ENCODE measurements at regions not wholly inside any gene's neighbourhood (a gene's known extent, or its start where the extent isn't known, plus 50 kb on each side); places are given as distances from the start of the nearest gene placed in this dataset.

DNA sequence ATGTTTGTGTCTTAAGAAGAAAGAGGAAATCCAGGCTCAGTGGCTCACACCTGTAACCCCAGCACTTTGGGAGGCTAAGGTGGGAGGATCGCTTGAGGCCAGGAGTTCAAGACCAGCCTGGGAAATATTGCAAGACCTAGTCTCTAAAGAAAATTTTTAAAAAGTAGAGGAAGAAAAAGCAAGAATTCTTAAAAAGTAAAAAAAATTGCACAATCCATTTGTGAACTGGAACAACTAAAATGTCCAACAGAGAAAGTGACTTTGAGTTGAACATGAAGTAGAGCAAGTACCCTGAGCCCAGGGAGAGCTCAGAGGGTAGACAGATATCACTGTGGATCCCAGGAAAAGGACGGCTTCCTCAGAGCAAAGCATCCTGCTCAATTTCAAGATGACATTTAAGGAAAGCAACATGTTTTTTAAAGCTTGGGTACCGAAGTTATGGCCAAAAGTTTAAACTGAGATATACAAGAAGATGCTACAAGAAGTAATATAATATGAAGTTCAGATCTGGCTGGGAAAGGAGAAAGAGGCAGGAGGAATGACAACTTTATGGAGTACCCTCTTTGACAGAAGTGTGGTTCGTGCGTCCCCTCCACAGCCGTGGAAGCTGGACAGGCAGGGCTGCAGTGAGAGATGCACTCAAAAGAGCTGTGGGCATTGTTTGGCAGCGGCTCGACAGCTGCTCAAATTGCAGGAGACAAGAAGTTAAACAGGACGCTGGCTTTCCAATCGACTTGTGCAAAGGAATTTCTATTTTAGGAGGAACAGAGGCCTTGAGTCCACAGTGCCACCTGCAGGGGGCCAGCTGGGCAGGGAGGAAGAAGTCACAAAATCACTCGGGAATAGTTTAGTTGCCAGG, 201.3 kb downstream of the JCAD start:
- DNase-seq (ENCODE audit: low spot score), result no peak

DNA sequence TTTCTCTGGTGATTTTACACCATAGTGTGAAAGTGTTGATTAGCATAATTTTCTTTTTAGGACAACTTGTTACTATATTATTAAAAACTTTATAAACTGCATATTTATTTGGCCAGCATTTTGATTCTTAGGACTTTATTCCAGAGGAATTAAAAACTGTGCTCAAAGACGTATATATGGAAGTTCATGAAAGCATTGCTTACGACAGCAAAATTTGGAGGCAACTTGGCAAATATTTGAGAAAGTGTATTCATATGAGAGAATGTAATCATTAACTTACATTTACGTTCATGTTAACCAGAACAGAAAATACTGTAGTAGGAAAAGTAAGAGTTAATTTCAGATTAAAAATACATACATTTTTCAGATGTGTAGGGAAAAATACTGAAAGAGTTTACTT, 203.1 kb downstream of the JCAD start:
- DNase-seq (ENCODE audit: low spot score), result no peak

DNA sequence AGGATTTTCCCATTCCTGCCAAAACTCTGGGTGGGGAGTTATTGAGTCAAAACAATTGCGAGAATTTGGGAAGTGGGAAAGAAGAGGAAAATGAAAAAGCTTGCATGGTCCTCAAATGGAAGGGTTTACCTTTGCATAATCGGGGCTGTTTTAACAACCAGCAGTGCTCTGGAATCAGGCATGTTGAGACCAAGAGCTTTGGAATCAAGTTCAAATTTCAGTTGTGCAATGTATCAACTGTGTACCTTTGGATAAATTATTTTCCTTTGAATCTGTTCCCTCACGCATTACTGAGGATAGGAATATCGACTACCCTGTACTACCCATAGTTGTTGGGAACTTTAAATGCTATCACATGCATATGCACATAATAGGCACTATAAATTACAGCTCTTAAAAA, 205.5 kb downstream of the JCAD start:
- DNase-seq (ENCODE audit: low spot score), result no peak

DNA sequence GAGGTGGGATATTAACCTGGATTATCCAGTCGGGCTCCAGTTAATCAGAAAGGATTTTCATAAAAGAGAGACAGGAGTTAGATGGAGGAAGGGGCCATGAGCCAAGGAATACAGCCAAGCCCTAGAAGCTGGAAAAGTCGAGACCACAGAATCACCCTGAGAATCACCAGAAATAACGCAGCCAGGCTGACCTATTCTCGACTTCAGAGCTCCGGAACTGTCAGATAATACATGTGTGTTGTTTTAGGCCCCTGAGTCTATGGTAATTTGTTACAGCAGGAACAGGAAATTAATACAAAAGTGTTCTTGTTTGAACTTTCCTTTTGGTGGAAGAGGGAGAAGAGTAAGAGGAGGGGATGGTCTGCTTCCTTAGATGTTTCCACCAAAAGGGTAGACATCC, 208.1 kb downstream of the JCAD start:
- no peak for DNase-seq (ENCODE audit: low spot score)

DNA sequence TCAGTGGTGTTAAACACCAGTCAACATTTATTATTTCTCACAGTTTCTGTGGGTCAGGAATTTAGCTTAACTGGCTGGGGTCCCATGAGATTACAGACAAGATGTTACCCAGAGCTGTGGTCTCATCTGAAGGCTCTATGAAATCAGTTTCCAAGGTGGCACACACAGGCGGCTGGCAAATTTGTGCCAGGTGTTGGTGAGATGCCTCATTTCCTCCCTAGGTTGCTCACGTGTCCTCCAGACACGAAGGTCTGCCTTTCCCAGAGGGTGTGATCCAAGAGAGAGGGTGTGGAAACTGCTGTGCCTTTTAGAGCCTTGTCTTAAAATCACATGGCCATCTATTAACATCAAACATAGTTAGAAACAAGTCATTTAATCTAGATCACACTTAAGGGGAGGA, 209.0 kb downstream of the JCAD start:
- DNase-seq (ENCODE audit: low spot score), result no peak

DNA sequence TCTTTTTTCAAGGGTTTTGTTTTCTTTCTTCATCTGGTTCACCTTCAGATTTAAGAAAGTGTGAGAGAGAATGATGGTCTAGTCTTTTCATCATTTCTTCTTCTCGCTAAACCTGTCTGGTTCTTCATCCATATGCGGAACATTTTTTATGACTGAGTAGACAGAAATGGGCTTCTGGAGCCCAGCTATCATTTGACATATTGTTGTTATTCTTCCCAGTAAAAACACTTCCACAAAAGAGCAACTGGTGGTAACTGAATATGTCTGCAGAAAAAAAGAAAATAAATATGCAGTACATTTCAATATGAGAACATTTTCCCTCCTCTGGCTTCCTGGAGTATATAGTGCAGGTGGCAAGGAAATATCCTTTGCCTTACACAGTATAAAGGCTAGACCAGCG, 209.5 kb downstream of the JCAD start:
- DNase-seq (ENCODE audit: low spot score), result no peak

DNA sequence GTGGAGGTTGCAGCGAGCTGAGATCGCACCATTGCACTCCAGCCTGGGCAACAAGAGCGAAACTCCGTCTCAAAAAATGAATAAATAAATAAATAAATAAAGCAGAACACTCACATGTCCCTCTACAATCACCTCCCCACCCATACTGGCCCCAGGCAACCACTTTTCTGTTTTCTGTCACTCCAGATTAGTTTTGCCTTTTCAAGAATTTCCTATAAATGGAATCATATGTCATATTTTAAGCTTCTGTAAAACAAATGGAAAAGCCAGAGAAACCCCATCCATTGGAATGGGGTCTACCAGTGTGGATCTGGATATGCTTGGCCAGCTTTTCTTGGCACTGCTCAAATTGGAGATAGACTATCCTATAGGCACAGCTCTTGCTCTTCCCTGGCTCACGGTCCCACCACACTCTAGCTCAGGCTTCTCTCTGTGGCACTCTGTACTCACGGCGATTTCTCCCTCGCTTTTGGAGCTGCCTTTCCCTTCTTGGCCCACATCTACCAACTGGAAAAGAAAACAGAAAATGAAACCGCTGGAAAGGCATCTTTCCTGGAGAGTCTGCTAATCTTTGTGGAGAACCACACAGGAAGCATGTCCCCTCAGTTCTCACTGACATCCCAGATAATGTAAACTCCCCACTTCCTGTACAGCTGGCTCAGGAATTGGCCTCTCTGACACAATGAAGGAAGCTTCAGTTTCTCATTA, 210.1 kb downstream of the JCAD start:
- no peak for DNase-seq (ENCODE audit: low spot score)

DNA sequence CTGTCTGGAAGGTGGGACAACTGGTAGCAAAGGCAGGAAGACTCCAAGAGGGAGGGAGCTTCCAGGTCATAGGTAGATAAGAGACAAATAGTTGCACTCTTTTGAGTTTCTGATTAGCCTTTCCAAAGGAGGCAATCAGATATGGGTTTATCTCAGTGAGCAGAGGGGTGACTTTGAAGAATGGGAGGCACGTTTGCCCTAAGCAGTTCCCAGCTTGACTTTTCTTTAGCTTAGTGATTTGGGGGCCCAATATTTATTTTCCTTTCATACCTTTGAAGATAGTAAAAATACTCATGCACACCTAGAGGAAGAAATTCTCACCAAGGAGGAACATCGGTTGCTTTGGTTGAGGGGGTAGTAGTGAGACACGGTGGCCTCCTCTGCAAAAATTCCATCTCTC, 212.1 kb upstream of the SVIL start:
- no peak for DNase-seq (ENCODE audit: low spot score)

DNA sequence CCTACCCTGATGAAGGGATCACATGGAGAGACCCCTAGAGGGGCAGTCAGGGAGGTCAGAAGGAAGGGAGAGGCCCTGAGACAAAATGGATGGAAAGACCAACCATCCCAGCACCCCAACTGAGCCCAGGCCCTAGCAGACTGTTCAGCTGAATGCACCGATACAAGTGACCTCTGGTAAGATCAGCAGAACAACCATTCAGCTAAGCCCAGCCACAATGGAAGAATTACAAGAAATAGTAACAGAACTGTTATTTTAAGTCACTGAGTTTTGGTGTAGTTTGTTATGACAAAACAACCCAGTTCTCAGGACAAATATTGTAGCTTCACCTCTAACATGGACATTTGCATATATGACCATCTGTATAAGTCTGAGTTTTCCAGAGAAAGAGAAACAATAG, 210.4 kb upstream of the SVIL start:
- no peak for DNase-seq (ENCODE audit: low spot score)

DNA sequence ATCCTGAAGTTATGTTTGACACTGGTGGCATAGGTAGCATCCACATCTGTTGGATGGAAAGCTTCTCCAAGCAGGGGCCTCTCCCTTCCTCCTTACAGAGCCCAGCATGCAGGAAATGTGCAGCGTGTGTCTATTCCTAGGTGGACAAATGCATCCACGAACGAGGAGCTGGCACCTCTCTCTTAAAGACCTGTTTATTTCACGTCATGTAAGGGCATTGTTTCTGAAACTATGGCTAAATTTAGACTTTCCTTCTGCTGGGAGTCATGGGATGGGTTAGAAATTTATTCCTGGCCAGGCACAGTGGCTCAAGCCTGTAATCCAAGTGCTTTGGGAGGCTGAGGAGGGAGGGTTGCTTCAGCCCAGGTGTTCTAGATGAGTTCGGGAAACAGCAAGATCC, 208.4 kb upstream of the SVIL start:
- DNase-seq (ENCODE audit: low spot score), result no peak

DNA sequence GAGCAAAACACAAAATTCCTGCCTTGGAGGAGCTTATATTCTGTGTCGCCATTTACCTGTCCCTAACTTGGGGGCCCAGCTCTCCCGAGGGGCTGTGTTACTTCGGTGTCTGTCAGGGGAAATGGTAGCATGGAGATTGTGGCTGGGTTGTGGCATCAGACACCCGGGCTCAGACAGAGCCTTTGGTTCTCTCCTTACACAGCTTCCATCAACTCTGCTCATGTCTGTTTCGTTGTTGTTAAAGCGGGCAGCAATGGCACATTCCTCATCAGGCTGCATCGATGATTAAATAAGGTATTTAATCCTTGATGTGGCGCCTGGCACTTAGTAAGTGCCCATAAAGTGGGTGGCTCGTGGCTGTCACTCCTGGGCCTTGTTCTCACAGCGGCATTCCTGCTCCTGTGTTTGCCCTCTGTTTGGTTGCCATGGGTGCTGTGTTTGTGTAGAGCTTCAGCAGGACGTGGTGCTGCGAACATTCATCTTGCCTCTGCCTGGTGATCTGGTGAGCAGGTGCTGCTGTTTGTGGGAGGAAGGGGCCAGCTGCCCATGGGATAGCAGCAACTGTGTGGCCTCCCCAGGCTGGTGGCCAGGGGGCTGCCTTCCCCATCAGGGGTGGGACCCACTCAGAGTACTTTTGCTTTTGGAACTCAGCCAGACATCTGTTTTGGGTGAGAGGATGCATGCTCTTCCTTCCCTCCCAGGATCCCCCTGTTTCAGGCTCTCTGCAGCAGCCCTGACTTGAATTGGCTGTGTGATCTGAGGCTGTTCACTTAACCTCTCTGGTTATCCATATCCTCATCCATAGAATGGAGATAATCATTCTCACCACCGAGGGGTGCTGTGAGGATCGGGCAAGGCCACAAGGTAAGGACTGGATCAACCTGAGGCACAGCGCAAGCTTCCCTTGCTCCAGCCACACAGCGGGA, 207.2 kb upstream of the SVIL start:
- DNase-seq (ENCODE audit: low spot score), result no peak

DNA sequence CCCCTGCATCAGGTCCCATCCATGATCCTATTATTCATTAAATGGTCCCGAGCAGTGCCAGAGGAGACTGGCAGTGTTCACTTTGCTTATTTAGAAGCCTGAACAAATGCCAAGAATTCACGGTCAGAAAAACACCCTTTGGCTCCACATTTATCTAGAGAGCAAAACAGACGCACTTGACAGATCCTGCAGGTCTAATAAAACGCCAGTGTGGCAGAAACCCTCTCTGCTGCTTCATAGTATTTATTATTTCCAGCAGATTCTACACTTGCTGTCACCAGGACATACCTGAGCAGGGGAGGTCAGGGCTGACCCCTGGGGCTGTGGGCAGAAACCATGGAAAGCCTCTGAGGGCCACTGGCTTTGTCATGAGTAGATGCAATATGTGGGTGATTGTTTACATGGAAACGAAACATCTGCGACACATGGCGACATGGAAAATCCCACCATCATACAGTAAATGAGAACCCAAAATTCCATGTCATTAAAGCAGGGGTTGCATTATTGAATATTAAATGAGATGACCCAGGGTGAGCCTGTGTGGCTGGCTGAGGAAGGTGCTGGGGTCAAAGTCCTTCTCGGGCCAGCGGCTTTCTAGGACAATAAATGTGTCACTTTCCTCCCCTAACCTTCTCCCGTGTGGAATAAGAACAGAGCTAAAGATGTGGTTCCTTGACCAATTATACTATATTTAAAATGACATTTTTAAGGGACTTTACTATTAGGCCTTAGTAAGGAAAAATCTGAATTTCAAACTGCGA, 205.9 kb upstream of the SVIL start:
- no peak for DNase-seq (ENCODE audit: low spot score)

DNA sequence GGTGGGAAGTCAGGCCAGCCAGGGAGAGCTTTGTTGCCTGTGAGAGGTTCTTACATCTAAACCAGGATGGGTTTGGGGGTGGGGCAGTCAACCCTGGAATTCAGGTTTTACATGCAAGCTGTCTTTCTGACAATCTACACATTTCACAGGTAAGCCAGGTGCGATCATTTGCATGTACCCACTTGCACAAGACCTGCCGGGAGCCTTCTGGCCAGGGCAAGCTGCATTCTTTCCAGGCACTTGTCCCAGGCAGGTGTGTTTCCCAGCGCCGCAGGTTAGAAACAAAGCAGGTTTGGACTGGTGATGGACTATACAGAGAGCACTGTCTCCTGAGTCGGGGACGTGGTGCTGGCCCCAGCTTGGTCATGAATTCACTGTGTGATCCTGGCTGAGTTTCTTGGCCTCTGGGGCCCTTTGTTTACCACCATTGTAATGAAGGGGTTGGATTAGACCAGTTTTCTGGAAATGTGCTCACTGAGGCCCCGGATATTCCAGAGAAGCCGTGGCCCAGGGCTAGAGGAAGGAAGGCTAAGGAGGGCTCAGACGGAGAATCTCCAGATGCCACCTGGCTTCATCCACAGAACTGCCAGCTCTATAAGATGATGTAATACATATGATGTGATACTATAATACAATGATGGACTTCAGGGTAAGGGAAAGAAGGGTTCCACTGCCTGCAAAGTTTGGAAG, 205.2 kb upstream of the SVIL start:
- DNase-seq (ENCODE audit: low spot score), result no peak

DNA sequence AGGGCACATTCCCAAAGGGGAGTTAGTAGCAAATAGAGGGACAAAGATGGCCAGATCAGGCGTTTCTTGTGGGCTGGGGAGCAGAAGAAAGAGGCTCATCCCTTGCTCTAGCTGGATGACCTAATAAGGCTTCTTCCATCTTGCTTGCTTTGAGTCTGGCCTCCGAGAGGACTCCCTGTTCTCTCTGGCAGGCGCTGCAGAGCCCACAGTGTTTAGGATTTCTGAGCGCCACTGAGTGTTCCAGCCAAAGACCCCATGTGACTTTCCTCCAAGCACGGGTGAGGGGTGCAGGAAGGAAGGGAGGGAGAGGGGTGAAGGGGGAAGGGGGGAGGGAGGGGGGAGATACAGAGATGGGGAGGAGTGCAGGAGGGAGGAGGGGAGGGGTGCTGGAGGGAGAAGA, 203.8 kb upstream of the SVIL start:
- DNase-seq (ENCODE audit: low spot score), result no peak

DNA sequence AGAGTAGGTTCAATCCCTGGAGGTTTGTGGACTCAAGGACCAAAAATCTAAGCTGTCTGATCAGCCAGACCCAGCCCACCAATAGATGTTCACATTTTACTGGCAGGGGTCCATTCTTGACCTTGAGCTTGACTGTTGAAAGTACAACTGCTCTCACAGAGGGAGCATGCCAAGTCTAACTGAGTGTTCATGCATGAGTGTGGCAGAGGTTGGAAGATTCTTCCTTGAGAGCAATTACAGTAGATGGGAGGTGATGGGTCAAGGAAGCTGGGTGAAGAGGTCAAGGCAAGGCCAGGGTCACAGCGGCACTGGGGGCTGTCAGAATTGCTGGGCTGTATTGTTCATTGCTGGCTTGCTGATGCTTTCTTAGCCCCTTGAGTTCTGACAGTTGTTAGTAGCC, 202.8 kb upstream of the SVIL start:
- DNase-seq (ENCODE audit: low spot score), result no peak

DNA sequence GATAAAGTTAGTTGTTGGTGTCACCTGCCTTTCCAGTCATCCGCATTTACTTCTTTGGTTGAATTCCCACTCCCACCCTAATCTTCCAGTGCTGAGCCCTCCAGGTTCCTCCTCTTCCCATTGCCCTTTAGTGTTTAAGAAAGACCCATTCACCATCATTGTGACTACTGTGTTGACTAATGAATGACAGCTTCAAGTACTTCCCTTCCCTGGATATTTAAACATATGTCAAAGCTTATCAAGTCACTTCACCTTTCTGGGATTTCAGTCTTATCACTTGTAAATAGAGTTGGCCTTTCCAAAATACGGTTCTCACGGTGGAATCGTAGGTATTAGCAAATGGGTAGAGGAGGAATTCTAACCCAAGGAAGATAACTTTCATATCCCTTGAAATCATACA, 201.6 kb upstream of the SVIL start:
- no peak for DNase-seq (ENCODE audit: low spot score)

DNA sequence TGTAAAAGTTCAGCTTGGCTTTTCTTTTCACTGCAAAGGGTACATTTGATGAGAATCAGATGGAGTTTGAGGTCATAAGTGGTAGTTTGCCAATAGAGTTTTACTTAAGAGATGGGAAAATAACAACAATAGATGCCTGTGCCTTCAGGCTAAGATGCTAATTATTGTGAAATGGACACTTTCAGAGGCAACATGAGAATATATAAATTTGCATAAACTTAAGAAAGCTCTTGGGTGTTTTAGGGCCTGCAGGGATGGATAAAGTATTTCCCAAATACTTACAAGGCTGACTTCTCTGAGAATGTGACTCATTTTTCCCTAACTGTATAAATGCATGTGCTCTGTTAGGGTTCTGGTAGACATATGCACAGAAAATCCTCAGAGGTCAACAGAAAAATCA, 200.3 kb upstream of the SVIL start:
- DNase-seq (ENCODE audit: low spot score), result no peak

DNA sequence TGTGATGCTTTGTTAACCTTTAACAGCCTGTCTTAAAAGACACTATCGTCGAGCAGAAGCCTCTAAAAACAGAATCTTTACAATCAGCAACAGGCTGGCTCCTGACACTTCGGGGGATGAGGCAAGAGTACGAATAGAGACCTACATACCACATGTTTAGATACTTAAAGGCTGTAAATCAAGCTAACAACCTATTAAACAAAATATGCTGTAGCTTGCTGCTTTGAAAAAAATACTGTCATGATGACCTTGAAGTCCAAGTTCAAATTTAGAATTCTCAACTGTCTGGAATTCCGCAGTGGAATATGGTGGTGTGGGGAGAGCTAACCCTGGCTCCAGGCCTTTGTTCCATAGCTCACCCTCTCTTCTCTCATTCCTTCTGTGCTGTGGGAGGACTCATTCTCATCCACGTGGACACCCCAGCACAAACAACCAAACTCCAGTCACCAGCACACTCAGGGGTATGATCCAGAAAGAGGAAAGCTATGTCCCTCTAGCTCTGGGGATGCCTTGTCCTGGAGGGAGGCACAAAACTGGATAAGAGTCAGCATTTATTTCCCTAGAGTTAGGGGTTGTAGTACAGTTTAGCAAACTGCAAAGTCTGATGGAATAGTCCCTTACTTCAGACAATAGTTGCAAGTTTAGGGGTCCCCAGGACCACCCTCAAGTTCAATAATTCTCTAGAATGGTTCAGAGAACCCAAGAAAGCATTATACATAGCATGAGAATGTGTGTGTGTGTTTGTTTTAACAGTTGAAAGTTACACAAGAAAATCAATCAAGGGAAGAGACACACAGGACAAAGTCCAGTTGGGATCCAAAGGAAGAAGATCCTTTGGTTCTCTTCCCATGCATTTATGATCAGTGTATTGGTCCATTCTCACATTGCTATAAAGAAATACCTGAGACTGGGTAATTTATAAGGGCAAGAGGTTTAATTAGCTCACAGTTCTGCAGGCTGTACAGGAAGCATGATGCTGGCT, 196.1 kb upstream of the SVIL start:
- DNase-seq (ENCODE audit: low spot score), result no peak

DNA sequence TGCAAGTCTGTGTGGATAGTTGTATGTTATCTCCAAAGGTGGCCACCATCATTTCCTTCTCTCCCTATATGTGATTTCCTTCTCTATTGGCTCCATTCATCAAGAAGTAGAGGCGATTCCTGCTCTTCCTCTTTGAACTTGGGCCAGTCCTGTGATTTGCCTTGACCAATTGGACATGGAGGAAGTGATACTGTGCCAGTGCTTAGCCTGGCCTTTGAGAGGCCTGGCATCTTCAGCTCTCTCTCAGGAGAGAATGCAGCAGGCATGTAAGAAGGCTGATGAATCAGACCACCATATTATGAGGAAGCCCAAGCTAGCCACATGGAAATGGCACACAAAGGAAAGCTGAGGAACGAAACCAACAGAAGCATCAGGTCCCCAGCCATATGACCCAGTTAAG, 195.0 kb upstream of the SVIL start:
- no peak for DNase-seq (ENCODE audit: low spot score)

DNA sequence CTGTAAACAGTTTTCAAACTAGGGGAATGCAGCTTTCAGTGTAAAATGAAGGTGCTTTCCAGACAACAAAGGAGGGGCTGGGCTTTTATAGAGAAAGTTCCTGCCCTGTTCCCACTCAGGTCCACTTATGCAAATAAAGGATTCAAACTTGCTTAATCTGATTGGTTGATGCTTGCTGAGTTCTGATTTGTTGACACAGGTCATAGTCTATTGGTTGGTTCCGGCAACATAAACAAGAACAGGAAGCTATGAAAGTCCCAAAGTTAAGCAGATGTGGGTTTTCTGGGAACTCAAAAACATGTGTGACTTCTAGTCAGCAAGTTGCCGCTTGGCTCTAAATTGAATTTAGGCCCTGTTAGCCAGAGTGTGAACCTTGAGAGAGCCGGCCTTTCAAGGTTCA, 194.2 kb upstream of the SVIL start:
- DNase-seq (ENCODE audit: low spot score), result no peak
